Esophagus muscularis mucosa (tissue), 4 donors: ENCODE measurements at regions not wholly inside any gene's neighbourhood (a gene's known extent, or its start where the extent isn't known, plus 50 kb on each side); places are given as distances from the start of the nearest gene placed in this dataset.
"Not testable (repeated sequence)": the region's sequence is repeated elsewhere in the genome, so short reads cannot be mapped to it uniquely, and the experiment has no call there.

Experiments
- DNase-seq: peaks from one replicate; pipeline ENCODE4 v3.0.0-alpha.2; 2017; ENCODE audit errors: extremely low spot score
- H3K27ac ChIP-seq, 4 donors: fragments of 200-600 bp; sonication (generic); replicated peaks in 1 of 4; 1 replicate in 3 of 4; 2 replicates in 1 of 4; pipeline ENCODE4 v1.5.1; 2016 to 2019; ENCODE audit warnings: mild to moderate bottlenecking in 1 of 4
- H3K27me3 ChIP-seq, 4 donors: fragments of 200-600 bp; sonication (generic); one replicate each; pipeline versions ENCODE4 v1.5.1 to v1.6.0; 2016 to 2019
- H3K36me3 ChIP-seq, 4 donors: fragments of 200-600 bp; sonication (generic); one replicate each; pipeline ENCODE4 v1.5.1; 2016 to 2019
- H3K4me1 ChIP-seq, 4 donors: fragments of 200-600 bp; sonication (generic); one replicate each; pipeline ENCODE4 v1.5.1; 2016 to 2019
- H3K4me3 ChIP-seq, 4 donors: fragments of 200-600 bp; sonication (generic); 1 replicate in 2 of 4; 2 replicates in 2 of 4; pipeline ENCODE4 v1.5.1; 2016 to 2019; ENCODE audit warnings: mild to moderate bottlenecking in 4 of 4, moderate library complexity in 1 of 4
- H3K9me3 ChIP-seq, 4 donors: fragments of 200-600 bp; sonication (generic); 1 replicate in 3 of 4; 2 replicates in 1 of 4; pipeline ENCODE4 v1.5.1; 2016 to 2019
- CTCF ChIP-seq, 3 experiments: fragments of 200-600 bp in 2 of 3; fragments of 450-650 bp in 1 of 3; sonication (generic) in 2 of 3; IDR thresholded peaks; one replicate each; pipeline ENCODE4 v1.5.1; 2017 to 2019; ENCODE audit warnings: antibody characterized with exemption in 3 of 3, mild to moderate bottlenecking in 2 of 3, moderate library complexity in 1 of 3
- EP300 ChIP-seq: sonication (generic); formaldehyde crosslinking; IDR thresholded peaks from one replicate; pipeline ENCODE4 v1.6.1; 2017; ENCODE audit warnings: antibody characterized with exemption
- POLR2A ChIP-seq: fragments of 450-650 bp; IDR thresholded peaks from one replicate; pipeline ENCODE4 v1.6.1; 2017; ENCODE audit warnings: antibody characterized with exemption, moderate library complexity, mild to moderate bottlenecking, low read depth
- POLR2AphosphoS5 ChIP-seq, 2 donors: sonication (generic); formaldehyde crosslinking; IDR thresholded peaks; one replicate each; pipeline ENCODE4 v1.6.1; 2017; ENCODE audit warnings: antibody characterized with exemption in 2 of 2
- WGBS: methylation state at CpG from one replicate; pipeline ENCODE4 v1.1.5; 2018; 5-methylcytosine and 5-hydroxymethylcytosine counted together
- intact Hi-C: fragments of 100-400 bp; cut with DNase I; formaldehyde crosslinking; loops from one replicate; pipeline ENCODE4 v1.15.1; 2023

GRCh38 chr5:144596517-144596916, 425.8 kb downstream of the KCTD16 start:
- intact Hi-C loops: no loop called here
- 87% methylated on average over 2 of the region's 2 CpGs for WGBS
- Histone ChIP-seq H3K36me3 (no peaks in the 10 kb centered on the region), H3K9me3 (no peaks in the 10 kb centered on the region), H3K4me3 (no peak overlapping the region), H3K27me3 (peaks cover 0 to 40% (median 0%) of the 10 kb centered on the region in 4 donors), H3K27ac (no peak overlapping the region), H3K4me1 (peaks cover 0 to 8% (median 7%) of the 10 kb centered on the region in 4 donors)
- TF ChIP-seq CTCF (IDR thresholded peaks at IDR 0.05): no peak
- no peak for TF ChIP-seq EP300
- no peak for TF ChIP-seq POLR2AphosphoS5 (IDR thresholded peaks at IDR 0.05)
- TF ChIP-seq POLR2A: no peak
- no peak for DNase-seq

- Histone ChIP-seq H3K9me3 (no peaks in the 10 kb centered on the region), H3K27me3 (peaks cover 0 to 30% (median 0%) of the 10 kb centered on the region in 4 donors), H3K36me3 (no peaks in the 10 kb centered on the region), H3K4me3 (no peak overlapping the region), H3K4me1 (peaks cover 0 to 8% (median 7%) of the 10 kb centered on the region in 4 donors), H3K27ac (no peak overlapping the region)
- TF ChIP-seq CTCF (IDR thresholded peaks at IDR 0.05) (no peak), EP300 (no peak), POLR2A (no peak), POLR2AphosphoS5 (IDR thresholded peaks at IDR 0.05) (no peak)
- intact Hi-C loops: no loop called here
- 94% methylated on average over 9 of the region's 25 CpGs for WGBS
- DNase-seq: no peak
Measured at GRCh38 chr5:144594919-144595318, 424.2 kb downstream of the KCTD16 start.

- H3K36me3 ChIP-seq, H3K27ac ChIP-seq, H3K4me1 ChIP-seq, DNase-seq, H3K9me3 ChIP-seq, H3K4me3 ChIP-seq, intact Hi-C loops: not testable (repeated sequence)
- WGBS: 61% methylated on average over 3 of the region's 4 CpGs
- peaks cover 0 to 25% (median 0%) of the 10 kb centered on the region in 4 donors for H3K27me3 ChIP-seq
Measured at GRCh38 chr5:144594234-144594633, 423.6 kb downstream of the KCTD16 start.

GRCh38 chr5:144585681-144586080, 415.0 kb downstream of the KCTD16 start:
- H3K27ac ChIP-seq: no peak overlapping the region
- no peaks in the 10 kb centered on the region for H3K36me3 ChIP-seq
- WGBS: 42% methylated on average over 5 of the region's 5 CpGs
- no peaks in the 10 kb centered on the region for H3K27me3 ChIP-seq
- TF ChIP-seq CTCF (IDR thresholded peaks at IDR 0.05) (no peak), POLR2A (no peak), POLR2AphosphoS5 (IDR thresholded peaks at IDR 0.05) (no peak), EP300 (no peak)
- no peak overlapping the region for H3K4me3 ChIP-seq
- no peaks in the 10 kb centered on the region for H3K9me3 ChIP-seq
- intact Hi-C loops: no loop called here
- no peak for DNase-seq
- no peaks in the 10 kb centered on the region for H3K4me1 ChIP-seq

GRCh38 chr5:144583541-144584449, 413.1 kb downstream of the KCTD16 start:
- intact Hi-C loops: no loop called here
- WGBS: 80% methylated on average over 7 of the region's 7 CpGs
- no peak overlapping the region for H3K4me3 ChIP-seq
- no peaks in the 10 kb centered on the region for H3K9me3 ChIP-seq
- no peak for TF ChIP-seq POLR2AphosphoS5 (IDR thresholded peaks at IDR 0.05)
- TF ChIP-seq CTCF (IDR thresholded peaks at IDR 0.05): no peak
- no peak for TF ChIP-seq EP300
- TF ChIP-seq POLR2A: no peak
- DNase-seq: no peak
- H3K4me1 ChIP-seq: no peaks in the 10 kb centered on the region
- H3K36me3 ChIP-seq: no peaks in the 10 kb centered on the region
- no peaks in the 10 kb centered on the region for H3K27me3 ChIP-seq
- no peak overlapping the region for H3K27ac ChIP-seq
